ENCODE measurements at regions not wholly inside any gene's neighbourhood (a gene's known extent, or its start where the extent isn't known, plus 50 kb on each side); places are given as distances from the start of the nearest gene placed in this dataset.

DNA sequence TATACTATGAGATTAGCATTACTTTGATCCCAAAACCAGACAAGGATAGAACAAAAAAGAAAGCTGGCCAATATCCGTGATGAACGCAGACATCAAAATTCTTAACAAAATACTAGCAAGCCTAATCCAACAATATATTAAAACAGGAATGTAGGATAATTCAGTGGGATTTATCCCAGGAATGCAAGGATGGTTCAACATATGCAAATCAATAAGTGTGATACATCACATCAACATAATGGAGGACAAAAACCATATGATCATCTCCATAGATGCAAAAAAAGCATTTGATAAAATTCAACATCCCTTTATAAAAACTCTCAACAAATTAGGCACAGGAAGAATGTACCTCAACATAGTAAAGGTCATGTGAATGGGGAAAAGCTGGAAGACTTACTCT lies 158.5 kb downstream of the KCNE4 start:
- H2BK5ac ChIP-seq (ENCODE audit: low read depth, low read length, poor library complexity, severe bottlenecking) = no peak overlapping the region
- CTCF ChIA-PET = no interaction called here
- no peak overlapping the region for H2BK120ac ChIP-seq (ENCODE audit: low read depth, low read length)
- no peaks in the 10 kb centered on the region for H3K9me3 ChIP-seq (ENCODE audit: control insufficient read depth, insufficient read depth, low read length)
- no peaks in the 10 kb centered on the region for H3K4me1 ChIP-seq (ENCODE audit: control insufficient read depth, insufficient read depth, low read length)
- in situ Hi-C loops (cut with MboI; ENCODE audit: low sequenced_read_pairs) = no loop called here
- no peak overlapping the region for H2BK15ac ChIP-seq (ENCODE audit: low read depth, low read length)
- no peak overlapping the region for H3K56ac ChIP-seq (ENCODE audit: extremely low read depth, insufficient read depth, low read length)
- H3K4me3 ChIP-seq (ENCODE audit: insufficient read depth, low read depth, low read length) = no peak overlapping the region
- DNase-seq (no peak), ATAC-seq (ENCODE audit: low read depth) (no peak)
- POLR2A ChIA-PET (ENCODE audit: unreplicated experiment) = no interaction called here
- H3K18ac ChIP-seq (ENCODE audit: low read depth, low read length) = no peak overlapping the region
- no CpG with 5 or more reads among the region's 2 CpGs for WGBS, 2 experiments (ENCODE audit: extremely low coverage in 2 of 2, insufficient read length in 1 of 2)
- no peak overlapping the region for H4K8ac ChIP-seq (ENCODE audit: low read depth in 2 of 2, low read length in 2 of 2)
- no peak overlapping the region for H2BK20ac ChIP-seq (ENCODE audit: low read depth, low read length)
- dilution Hi-C loops (cut with HindIII; ENCODE audit: low sequenced_read_pairs, unreplicated experiment) = no loop called here
- H3K9me1 ChIP-seq (ENCODE audit: insufficient read depth, low read length) = no peaks in the 10 kb centered on the region
- H4K91ac ChIP-seq (ENCODE audit: insufficient read depth, low read depth, low read length) = no peak overlapping the region
- TF ChIP-seq BHLHE40 (IDR thresholded peaks at IDR 0.05; ENCODE audit: low read depth, low read length) (no peak), SMC3 (IDR thresholded peaks at IDR 0.05; ENCODE audit: low read depth, low read length) (no peak), MXI1 (IDR thresholded peaks at IDR 0.05; ENCODE audit: borderline replicate concordance, low read depth, low read length) (no peak), POLR2A (IDR thresholded peaks at IDR 0.05; ENCODE audit: low read depth, low read length) (no peak), MAFK (IDR thresholded peaks at IDR 0.05; ENCODE audit: low read depth, low read length) (no peak), USF2 (IDR thresholded peaks at IDR 0.05; ENCODE audit: low read depth, low read length) (no peak), NFE2L2 (IDR thresholded peaks at IDR 0.05; ENCODE audit: low read depth, low read length) (no peak)
- no peak overlapping the region for H4K5ac ChIP-seq (ENCODE audit: low read depth, low read length)
- H2AFZ ChIP-seq (replicated peaks; ENCODE audit: low read length, poor library complexity) = no peak overlapping the region
- peaks cover 3% of the 10 kb centered on the region for H3K27me3 ChIP-seq (ENCODE audit: control insufficient read depth, insufficient read depth, low read length)
- intact Hi-C loops (cut with micrococcal nuclease) = no loop called here
- H2AK5ac ChIP-seq (ENCODE audit: low read depth, low read length) = no peak overlapping the region
- H3K9ac ChIP-seq (ENCODE audit: low read depth, low read length) = no peak overlapping the region
- H2AK9ac ChIP-seq (replicated peaks; ENCODE audit: low read depth, low read length, poor library complexity) = no peak overlapping the region
- no peak overlapping the region for H3K14ac ChIP-seq (replicated peaks; ENCODE audit: low read depth, low read length)
- no peak overlapping the region for H3K23ac ChIP-seq (ENCODE audit: low read depth, low read length)
- H3K79me1 ChIP-seq (ENCODE audit: low read depth in 1 of 2, low read length in 2 of 2) = no peaks in the 10 kb centered on the region
- no peaks in the 10 kb centered on the region for H3K36me3 ChIP-seq (ENCODE audit: control insufficient read depth, insufficient read depth, low read length)
- no peaks in the 10 kb centered on the region for H4K20me1 ChIP-seq (ENCODE audit: insufficient read depth, low read length)
- no peak overlapping the region for H3K27ac ChIP-seq (ENCODE audit: insufficient read depth, low read length)
- H3K4ac ChIP-seq (ENCODE audit: low read depth, low read length) = no peak overlapping the region
- no TSS peak for BruUV-seq (replicated peaks)
- no peak overlapping the region for H3K4me2 ChIP-seq (ENCODE audit: low read depth, low read length)

Measured in IMR-90 (cell line).